ENCODE measurements at regions not wholly inside any gene's neighbourhood (a gene's known extent, or its start where the extent isn't known, plus 50 kb on each side); places are given as distances from the start of the nearest gene placed in this dataset.

- Mint-ChIP-seq H3K4me1 (ENCODE audit: low read depth) (no peaks in the 10 kb centered on the region), H3K36me3 (ENCODE audit: low read depth) (no peaks in the 10 kb centered on the region), H3K4me3 (no peak overlapping the region), H3K27me3 (ENCODE audit: low read depth) (peaks cover 11% of the 10 kb centered on the region), H3K9me3 (ENCODE audit: insufficient read depth) (no peaks in the 10 kb centered on the region), H3K27ac (no peak overlapping the region)
- no peak for DNase-seq
- no peak for ATAC-seq
- ChIA-PET CTCF (interaction anchor here (1.1 to 1.2 kb wide), 2 partner anchors 9 to 141 kb away, joined by 3 read pairs; no protein-coding TSS in a partner anchor), POLR2A (no interaction called here)
Observed at GRCh38 chr11:8818421-8818820, 92.6 kb upstream of the AKIP1 start.

- peaks cover 17% of the 10 kb centered on the region for H3K27me3 Mint-ChIP-seq (ENCODE audit: low read depth)
- H3K4me3 Mint-ChIP-seq: no peak overlapping the region
- H3K4me1 Mint-ChIP-seq (ENCODE audit: low read depth): no peaks in the 10 kb centered on the region
- H3K27ac Mint-ChIP-seq: no peak overlapping the region
- H3K36me3 Mint-ChIP-seq (ENCODE audit: low read depth): no peaks in the 10 kb centered on the region
- ATAC-seq (no peak), DNase-seq (no peak)
- ChIA-PET CTCF (no interaction called here), POLR2A (no interaction called here)
- no peaks in the 10 kb centered on the region for H3K9me3 Mint-ChIP-seq (ENCODE audit: insufficient read depth)
Observed at GRCh38 chr11:8820401-8820800, 90.6 kb upstream of the AKIP1 start.

GRCh38 chr11:8822469-8822868, 88.5 kb upstream of the AKIP1 start:
- Mint-ChIP-seq H3K27ac (no peak overlapping the region), H3K9me3 (ENCODE audit: insufficient read depth) (no peaks in the 10 kb centered on the region), H3K4me3 (no peak overlapping the region), H3K36me3 (ENCODE audit: low read depth) (no peaks in the 10 kb centered on the region), H3K27me3 (ENCODE audit: low read depth) (peaks cover 17% of the 10 kb centered on the region), H3K4me1 (ENCODE audit: low read depth) (no peaks in the 10 kb centered on the region)
- DNase-seq (no peak), ATAC-seq (no peak)
- ChIA-PET CTCF (interaction anchor here (0.7 kb wide), 1 partner anchor 9 kb away, joined by 3 read pairs; no protein-coding TSS in a partner anchor), POLR2A (no interaction called here)

- DNase-seq (no peak), ATAC-seq (no peak)
- POLR2A ChIA-PET: no interaction called here
- Mint-ChIP-seq H3K9me3 (ENCODE audit: insufficient read depth) (no peaks in the 10 kb centered on the region), H3K4me1 (ENCODE audit: low read depth) (no peaks in the 10 kb centered on the region), H3K27ac (no peak overlapping the region), H3K36me3 (ENCODE audit: low read depth) (no peaks in the 10 kb centered on the region), H3K4me3 (no peak overlapping the region), H3K27me3 (ENCODE audit: low read depth) (peaks cover 17% of the 10 kb centered on the region)
- CTCF ChIA-PET: interaction anchor here (0.7 kb wide), 1 partner anchor 9 kb away, joined by 3 read pairs; no protein-coding TSS in a partner anchor
Observed at GRCh38 chr11:8823174-8823742, 87.7 kb upstream of the AKIP1 start.

GRCh38 chr11:8826139-8826786, 84.7 kb upstream of the AKIP1 start:
- Mint-ChIP-seq H3K36me3 (ENCODE audit: low read depth) (no peaks in the 10 kb centered on the region), H3K27ac (no peak overlapping the region), H3K4me1 (ENCODE audit: low read depth) (no peaks in the 10 kb centered on the region), H3K4me3 (no peak overlapping the region), H3K9me3 (ENCODE audit: insufficient read depth) (no peaks in the 10 kb centered on the region), H3K27me3 (ENCODE audit: low read depth) (peaks cover 14% of the 10 kb centered on the region)
- no peak for ATAC-seq
- DNase-seq: no peak
- CTCF ChIA-PET: interaction anchor here (0.6 kb wide), 1 partner anchor 8 kb away, joined by 3 read pairs; no protein-coding TSS in a partner anchor
- POLR2A ChIA-PET: no interaction called here

- Mint-ChIP-seq H3K4me1 (ENCODE audit: low read depth) (peaks cover 4% of the 10 kb centered on the region), H3K27me3 (ENCODE audit: low read depth) (peaks cover 16% of the 10 kb centered on the region), H3K9me3 (ENCODE audit: insufficient read depth) (no peaks in the 10 kb centered on the region), H3K27ac (no peak overlapping the region), H3K4me3 (no peak overlapping the region), H3K36me3 (ENCODE audit: low read depth) (no peaks in the 10 kb centered on the region)
- ChIA-PET CTCF (no interaction called here), POLR2A (interaction anchor here (0.6 kb wide), 1 partner anchor 29 kb away, joined by 3 read pairs; no protein-coding TSS in a partner anchor)
- DNase-seq: no peak
- ATAC-seq: no peak
Observed at GRCh38 chr11:8826901-8827560, 84.0 kb upstream of the AKIP1 start.

- Mint-ChIP-seq H3K27ac (no peak overlapping the region), H3K9me3 (ENCODE audit: insufficient read depth) (no peaks in the 10 kb centered on the region), H3K27me3 (ENCODE audit: low read depth) (peaks cover 10% of the 10 kb centered on the region), H3K4me1 (ENCODE audit: low read depth) (peaks cover 12% of the 10 kb centered on the region), H3K4me3 (no peak overlapping the region), H3K36me3 (ENCODE audit: low read depth) (no peaks in the 10 kb centered on the region)
- no peak for ATAC-seq
- CTCF ChIA-PET: no interaction called here
- DNase-seq: no peak
- POLR2A ChIA-PET: no interaction called here
Observed at GRCh38 chr11:8828046-8828445, 82.9 kb upstream of the AKIP1 start.

GRCh38 chr11:8828580-8829361, 82.2 kb upstream of the AKIP1 start:
- Mint-ChIP-seq H3K36me3 (ENCODE audit: low read depth) (no peaks in the 10 kb centered on the region), H3K4me3 (no peak overlapping the region), H3K27ac (no peak overlapping the region), H3K9me3 (ENCODE audit: insufficient read depth) (no peaks in the 10 kb centered on the region), H3K27me3 (ENCODE audit: low read depth) (peaks cover 6% of the 10 kb centered on the region), H3K4me1 (ENCODE audit: low read depth) (peaks cover 17% of the 10 kb centered on the region)
- ChIA-PET POLR2A (no interaction called here), CTCF (no interaction called here)
- ATAC-seq (no peak), DNase-seq (no peak)

- Mint-ChIP-seq H3K9me3 (ENCODE audit: insufficient read depth) (no peaks in the 10 kb centered on the region), H3K36me3 (ENCODE audit: low read depth) (no peaks in the 10 kb centered on the region), H3K4me1 (ENCODE audit: low read depth) (peaks cover 17% of the 10 kb centered on the region), H3K27me3 (ENCODE audit: low read depth) (peaks cover 2% of the 10 kb centered on the region), H3K27ac (no peak overlapping the region), H3K4me3 (no peak overlapping the region)
- POLR2A ChIA-PET: no interaction called here
- DNase-seq (no peak), ATAC-seq (no peak)
- CTCF ChIA-PET: no interaction called here
Observed at GRCh38 chr11:8829556-8829955, 81.4 kb upstream of the AKIP1 start.

- ChIA-PET POLR2A (no interaction called here), CTCF (no interaction called here)
- H3K9me3 Mint-ChIP-seq (ENCODE audit: insufficient read depth): no peaks in the 10 kb centered on the region
- no peak overlapping the region for H3K4me3 Mint-ChIP-seq
- peaks cover 8% of the 10 kb centered on the region for H3K27me3 Mint-ChIP-seq (ENCODE audit: low read depth)
- H3K27ac Mint-ChIP-seq: no peak overlapping the region
- no peaks in the 10 kb centered on the region for H3K36me3 Mint-ChIP-seq (ENCODE audit: low read depth)
- peaks cover 17% of the 10 kb centered on the region for H3K4me1 Mint-ChIP-seq (ENCODE audit: low read depth)
- DNase-seq (no peak), ATAC-seq (no peak)
Observed at GRCh38 chr11:8830641-8831040, 80.3 kb upstream of the AKIP1 start.

GRCh38 chr11:8831861-8832260, 79.1 kb upstream of the AKIP1 start:
- DNase-seq (no peak), ATAC-seq (no peak)
- H3K36me3 Mint-ChIP-seq (ENCODE audit: low read depth): no peaks in the 10 kb centered on the region
- peak overlapping the region; percentile 18 for H3K27ac Mint-ChIP-seq
- ChIA-PET CTCF (no interaction called here), POLR2A (no interaction called here)
- H3K4me1 Mint-ChIP-seq (ENCODE audit: low read depth): peaks cover 17% of the 10 kb centered on the region
- no peaks in the 10 kb centered on the region for H3K9me3 Mint-ChIP-seq (ENCODE audit: insufficient read depth)
- H3K4me3 Mint-ChIP-seq: no peak overlapping the region
- H3K27me3 Mint-ChIP-seq (ENCODE audit: low read depth): peaks cover 11% of the 10 kb centered on the region

Data from activated CD8-positive, alpha-beta T cell treated with anti-CD3 and anti-CD28 coated beads, Interleukin-2, amount 10 ng/mL, durations not matched to agents 7 days and 5 days (primary cell).